ES-I3 (cell line): ENCODE measurements at regions not wholly inside any gene's neighbourhood (a gene's known extent, or its start where the extent isn't known, plus 50 kb on each side); places are given as distances from the start of the nearest gene placed in this dataset.
"Not testable (repeated sequence)": the region's sequence is repeated elsewhere in the genome, so short reads cannot be mapped to it uniquely, and the experiment has no call there.

Experiments used
- H3K36me3 ChIP-seq: 2 replicates; pipeline ENCODE4 v1.6.1; 2013; ENCODE audit warnings: mild to moderate bottlenecking, low read length, control low read depth, moderate library complexity; ENCODE audit not compliant: insufficient read depth
- H3K4me1 ChIP-seq: 2 replicates; pipeline ENCODE4 v1.6.1; 2013; ENCODE audit warnings: mild to moderate bottlenecking, control low read depth, low read length; ENCODE audit not compliant: insufficient read depth
- H3K9ac ChIP-seq: 2 replicates; pipeline ENCODE4 v1.6.1; 2013; ENCODE audit warnings: low read depth, mild to moderate bottlenecking, low read length, moderate library complexity
- H3K9me3 ChIP-seq: 2 replicates; pipeline ENCODE4 v1.6.1; 2013; ENCODE audit warnings: mild to moderate bottlenecking, low read length, moderate library complexity; ENCODE audit not compliant: control insufficient read depth, insufficient read depth

- Histone ChIP-seq H3K9ac (no peak overlapping the region), H3K9me3 (no peaks in the 10 kb centered on the region), H3K36me3 (no peaks in the 10 kb centered on the region), H3K4me1 (no peaks in the 10 kb centered on the region)
Observed at GRCh38 chr1:4213366-4213973, 313.4 kb upstream of the C1orf174 start.

DNA sequence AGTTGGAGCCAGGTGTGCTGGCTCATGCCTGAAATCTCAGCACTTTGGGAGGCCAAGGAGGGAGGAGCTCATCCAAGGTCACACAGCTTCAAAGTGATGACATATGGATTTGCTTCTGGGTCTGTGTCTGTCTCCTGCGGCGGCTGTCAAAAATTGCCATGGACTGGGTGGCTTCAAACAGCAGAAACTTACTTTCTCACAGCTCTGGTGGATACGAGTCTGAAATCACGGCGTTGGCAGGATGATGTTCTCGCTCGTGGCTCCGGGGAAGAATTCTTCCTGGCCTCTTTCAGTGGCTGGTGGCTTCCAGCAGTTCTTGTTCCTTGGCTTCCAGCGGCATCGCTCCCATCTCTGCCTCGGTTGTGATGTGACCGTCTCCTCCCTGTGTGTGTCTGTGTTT, 314.8 kb upstream of the C1orf174 start:
- Histone ChIP-seq H3K4me1 (no peaks in the 10 kb centered on the region), H3K36me3 (no peaks in the 10 kb centered on the region), H3K9me3 (no peaks in the 10 kb centered on the region), H3K9ac (no peak overlapping the region)

- no peak overlapping the region for H3K9ac ChIP-seq
- no peaks in the 10 kb centered on the region for H3K4me1 ChIP-seq
- H3K36me3 ChIP-seq = no peaks in the 10 kb centered on the region
- H3K9me3 ChIP-seq = no peaks in the 10 kb centered on the region
Observed at GRCh38 chr1:4215391-4215790, 315.3 kb upstream of the C1orf174 start.

GRCh38 chr1:4216231-4216630, 316.2 kb upstream of the C1orf174 start:
- H3K9ac ChIP-seq = no peak overlapping the region
- H3K36me3 ChIP-seq = no peaks in the 10 kb centered on the region
- H3K9me3 ChIP-seq = no peaks in the 10 kb centered on the region
- no peaks in the 10 kb centered on the region for H3K4me1 ChIP-seq

DNA sequence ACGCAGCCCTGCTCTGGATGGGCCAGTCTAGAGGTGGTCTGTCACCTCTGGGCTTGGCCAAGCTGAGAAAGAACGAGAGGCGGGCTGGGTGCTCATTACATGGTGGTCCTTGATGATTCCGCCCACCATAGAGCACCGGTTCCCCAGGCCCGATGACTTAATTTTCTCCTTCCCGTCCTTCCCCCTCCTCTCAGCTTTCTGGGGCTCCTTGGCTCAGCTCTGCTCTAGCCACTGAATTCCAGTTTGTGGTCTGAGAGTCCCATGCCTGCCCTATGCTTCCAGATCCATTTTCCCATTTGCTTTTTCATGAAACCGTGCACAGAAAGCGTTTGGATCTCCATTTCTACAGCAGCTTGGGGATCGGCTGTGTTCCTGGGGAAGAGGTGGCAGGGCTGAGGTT, 318.5 kb upstream of the C1orf174 start:
- no peaks in the 10 kb centered on the region for H3K36me3 ChIP-seq
- no peak overlapping the region for H3K9ac ChIP-seq
- H3K9me3 ChIP-seq = no peaks in the 10 kb centered on the region
- H3K4me1 ChIP-seq = no peaks in the 10 kb centered on the region

DNA sequence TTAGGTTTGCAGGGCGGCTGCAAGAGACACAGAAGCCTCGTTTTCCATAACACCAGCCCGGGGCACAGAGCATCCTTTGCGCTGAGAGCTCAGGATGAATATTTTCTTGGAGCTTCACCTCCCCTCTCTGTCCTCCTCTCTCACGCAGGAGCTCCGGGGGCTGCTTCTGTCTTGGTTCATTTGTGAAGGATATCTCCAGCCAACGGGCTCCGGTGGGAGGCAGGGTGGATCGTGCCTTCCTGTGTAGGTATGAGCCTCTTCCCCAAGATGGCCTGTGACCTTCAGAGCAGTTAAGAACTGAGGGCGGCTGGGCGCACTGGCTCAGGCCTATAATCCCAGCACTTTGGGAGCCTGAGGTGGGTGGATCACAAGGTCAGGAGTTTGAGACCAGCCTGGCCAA, 319.0 kb upstream of the C1orf174 start:
- H3K9ac ChIP-seq = no peak overlapping the region
- H3K36me3 ChIP-seq = no peaks in the 10 kb centered on the region
- no peaks in the 10 kb centered on the region for H3K4me1 ChIP-seq
- H3K9me3 ChIP-seq = no peaks in the 10 kb centered on the region

GRCh38 chr1:4219826-4220225, 319.8 kb upstream of the C1orf174 start:
- Histone ChIP-seq H3K4me1 (no peaks in the 10 kb centered on the region), H3K9me3 (no peaks in the 10 kb centered on the region)

DNA sequence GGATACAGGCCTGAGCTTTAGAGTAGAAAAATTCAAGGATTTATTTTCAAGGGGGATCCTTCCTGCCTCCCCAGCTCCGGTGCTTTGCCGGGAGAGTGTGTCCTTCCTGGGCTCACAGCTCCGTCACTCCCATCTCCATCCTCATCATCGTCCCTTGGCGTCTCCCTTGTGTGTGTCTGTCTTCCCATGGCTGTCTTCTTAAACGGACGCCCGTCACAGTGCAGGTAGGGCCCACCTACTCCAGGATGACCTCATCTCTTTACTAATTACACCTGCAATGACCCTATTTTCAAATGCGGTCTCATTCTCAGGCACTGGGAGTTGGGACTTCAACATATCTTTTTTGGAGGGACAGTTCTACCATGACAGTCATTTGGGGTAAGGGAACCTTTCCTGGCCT, 320.3 kb upstream of the C1orf174 start:
- no peaks in the 10 kb centered on the region for H3K4me1 ChIP-seq
- no peaks in the 10 kb centered on the region for H3K36me3 ChIP-seq
- no peak overlapping the region for H3K9ac ChIP-seq
- no peaks in the 10 kb centered on the region for H3K9me3 ChIP-seq

More at GRCh38 chr1:4219826-4220225, 319.8 kb upstream of the C1orf174 start:
- H3K9ac ChIP-seq = no peak overlapping the region
- no peaks in the 10 kb centered on the region for H3K36me3 ChIP-seq

GRCh38 chr1:4221107-4221506, 321.0 kb upstream of the C1orf174 start:
- no peaks in the 10 kb centered on the region for H3K4me1 ChIP-seq
- H3K9ac ChIP-seq = no peak overlapping the region
- no peaks in the 10 kb centered on the region for H3K36me3 ChIP-seq
- no peaks in the 10 kb centered on the region for H3K9me3 ChIP-seq

GRCh38 chr1:4224684-4225467, 324.8 kb upstream of the C1orf174 start:
- Histone ChIP-seq H3K9ac (no peak overlapping the region), H3K36me3 (no peaks in the 10 kb centered on the region), H3K9me3 (no peaks in the 10 kb centered on the region), H3K4me1 (no peaks in the 10 kb centered on the region)

DNA sequence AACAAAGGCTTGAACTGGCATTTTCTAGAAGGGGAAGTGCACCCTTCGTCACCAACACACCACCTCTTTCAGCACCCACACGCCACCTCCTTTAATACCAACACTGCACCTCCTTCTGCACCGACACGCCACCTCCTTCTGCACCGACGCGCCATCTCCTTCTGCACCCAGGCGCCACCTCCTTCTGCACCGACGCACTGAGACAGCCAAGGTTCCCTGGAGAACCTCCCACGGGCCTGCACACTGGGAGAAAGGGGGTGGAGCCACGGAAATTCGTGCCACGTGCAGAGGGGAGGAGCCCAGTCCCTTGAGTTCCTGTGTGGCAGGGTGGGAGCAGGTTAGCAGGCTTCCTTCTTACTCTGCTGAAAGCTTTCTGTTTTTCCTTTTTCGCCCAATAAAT, 327.9 kb upstream of the C1orf174 start:
- H3K9ac ChIP-seq = no peak overlapping the region
- no peaks in the 10 kb centered on the region for H3K36me3 ChIP-seq
- H3K4me1 ChIP-seq = no peaks in the 10 kb centered on the region
- H3K9me3 ChIP-seq = no peaks in the 10 kb centered on the region; the same call in 1 of the 2 replicates

- H3K4me1 ChIP-seq = no peaks in the 10 kb centered on the region
- H3K9ac ChIP-seq = no peak overlapping the region
- peaks cover 10% of the 10 kb centered on the region; the same call in 1 of the 2 replicates for H3K9me3 ChIP-seq
- no peaks in the 10 kb centered on the region for H3K36me3 ChIP-seq
Observed at GRCh38 chr1:4253935-4254334, 353.9 kb upstream of the C1orf174 start.

GRCh38 chr1:4256351-4256750, 356.3 kb upstream of the C1orf174 start:
- H3K36me3 ChIP-seq = no peaks in the 10 kb centered on the region
- no peak overlapping the region for H3K9ac ChIP-seq
- no peaks in the 10 kb centered on the region for H3K4me1 ChIP-seq
- H3K9me3 ChIP-seq = peaks cover 7% of the 10 kb centered on the region; the same call in 1 of the 2 replicates

DNA sequence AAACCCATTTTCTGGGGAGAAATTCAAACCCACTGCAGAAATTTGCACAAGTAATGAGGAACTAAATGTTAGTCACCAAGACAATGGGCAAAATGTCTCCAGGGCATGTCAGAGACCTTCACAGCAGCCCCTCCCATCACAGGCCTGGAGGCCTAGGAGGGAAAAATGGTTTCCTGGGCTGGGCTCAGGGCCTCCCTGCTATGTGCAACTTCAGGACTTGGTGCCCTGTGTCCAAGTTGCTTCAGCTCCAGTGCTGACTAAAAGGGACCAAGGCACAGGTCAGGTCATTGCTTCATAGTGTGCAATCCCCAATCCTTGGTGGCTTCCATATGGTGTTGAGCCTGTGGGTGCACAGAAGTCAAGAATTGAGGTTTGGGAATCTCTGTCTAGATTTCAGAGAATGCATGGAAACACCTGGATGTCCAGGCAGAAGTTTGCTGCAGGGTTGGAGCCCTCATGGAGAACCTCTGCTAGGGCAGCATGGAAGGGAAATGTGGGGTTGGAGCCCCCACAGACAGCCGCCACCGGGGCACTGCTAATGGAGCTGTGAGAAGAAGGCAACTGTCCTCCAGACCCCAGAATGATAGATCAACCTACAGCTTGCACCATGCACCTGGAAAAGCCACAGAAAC, 358.2 kb upstream of the C1orf174 start:
- H3K36me3 ChIP-seq, H3K9me3 ChIP-seq, H3K9ac ChIP-seq, H3K4me1 ChIP-seq: not testable (repeated sequence)

DNA sequence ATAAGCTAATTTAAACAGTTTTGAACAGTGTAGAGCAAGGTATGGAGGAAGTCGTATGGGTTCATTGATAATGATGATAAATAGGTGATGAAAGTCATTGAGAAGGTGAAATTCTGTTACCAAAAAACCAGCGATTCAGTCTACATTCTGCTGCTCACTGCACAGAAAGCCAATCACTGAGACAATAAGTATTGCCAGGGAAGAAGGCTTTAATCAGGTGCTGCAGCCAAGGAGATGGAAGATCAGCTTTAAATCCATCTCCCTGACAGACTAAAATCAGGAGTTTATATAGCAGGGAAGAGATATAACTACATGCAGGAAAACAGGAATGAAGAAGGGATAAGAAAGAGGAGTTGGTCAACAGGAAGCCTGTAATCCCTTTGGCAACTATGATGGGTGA, 361.3 kb upstream of the C1orf174 start:
- Histone ChIP-seq H3K9me3 (peaks cover 2% of the 10 kb centered on the region; the same call in 1 of the 2 replicates), H3K4me1 (no peaks in the 10 kb centered on the region), H3K36me3 (no peaks in the 10 kb centered on the region), H3K9ac (no peak overlapping the region)
